HL-60 (cell line): ENCODE measurements at regions not wholly inside any gene's neighbourhood (a gene's known extent, or its start where the extent isn't known, plus 50 kb on each side); places are given as distances from the start of the nearest gene placed in this dataset.

Source experiments
- CTCF ChIP-seq: IDR thresholded peaks from one replicate; pipeline ENCODE4 v1.5.1; 2011; ENCODE audit warnings: low read length, control low read depth, inconsistent platforms; ENCODE audit not compliant: insufficient read depth
- GABPA ChIP-seq: IDR thresholded peaks from 2 replicates; pipeline ENCODE4 v1.6.1; 2012; ENCODE audit warnings: low read depth

DNA sequence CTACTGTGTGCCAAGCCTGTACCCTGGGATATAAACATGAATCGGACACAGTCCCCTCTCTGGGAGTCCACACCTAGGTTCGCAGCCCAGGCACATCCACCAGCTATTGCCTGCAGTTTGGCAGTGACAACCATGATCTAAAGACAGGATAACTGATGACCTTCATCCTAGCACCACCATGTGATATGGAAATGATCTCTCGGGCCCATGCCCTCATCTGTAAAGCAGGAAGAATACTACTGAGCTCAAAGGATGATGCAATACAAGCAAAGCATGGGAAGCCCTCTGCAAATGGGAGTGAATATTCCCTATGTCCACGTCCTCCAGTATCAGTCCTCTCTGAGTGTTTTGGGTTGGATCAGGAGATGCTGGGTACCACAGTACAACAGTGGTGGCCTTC, 80.9 kb upstream of the MSX1 start:
- TF ChIP-seq GABPA: no peak
- TF ChIP-seq CTCF: no peak
